ENCODE measurements at regions not wholly inside any gene's neighbourhood (a gene's known extent, or its start where the extent isn't known, plus 50 kb on each side); places are given as distances from the start of the nearest gene placed in this dataset.

DNA sequence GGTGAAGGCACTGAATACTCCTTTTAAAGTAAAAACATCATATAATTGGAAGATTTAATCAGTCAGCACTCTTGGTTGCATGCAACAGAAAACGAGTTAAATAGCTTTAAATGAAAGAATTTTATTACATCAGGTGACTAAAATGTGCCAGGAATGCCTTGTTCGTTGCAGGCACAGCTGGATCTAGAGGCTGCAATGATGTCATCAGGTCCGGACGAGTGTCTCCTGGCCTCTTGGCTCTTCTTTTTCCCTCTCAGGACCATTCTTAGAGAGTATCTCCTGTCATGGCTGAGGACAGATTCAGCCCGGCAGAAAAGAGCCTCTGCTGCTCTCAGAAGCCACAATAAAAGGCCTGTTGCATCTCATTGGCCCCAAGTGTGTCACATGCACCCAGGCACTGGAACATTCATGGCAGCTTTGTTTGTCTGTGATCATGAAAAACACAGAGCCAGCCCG lies 510.7 kb upstream of the SULF2 start (continued):
- TF ChIP-seq ATF7 (IDR thresholded peaks at IDR 0.05) (peak; percentile 81), ATF7 (CRISPR knock-in tag; IDR thresholded peaks at IDR 0.05) (no peak)

DNA sequence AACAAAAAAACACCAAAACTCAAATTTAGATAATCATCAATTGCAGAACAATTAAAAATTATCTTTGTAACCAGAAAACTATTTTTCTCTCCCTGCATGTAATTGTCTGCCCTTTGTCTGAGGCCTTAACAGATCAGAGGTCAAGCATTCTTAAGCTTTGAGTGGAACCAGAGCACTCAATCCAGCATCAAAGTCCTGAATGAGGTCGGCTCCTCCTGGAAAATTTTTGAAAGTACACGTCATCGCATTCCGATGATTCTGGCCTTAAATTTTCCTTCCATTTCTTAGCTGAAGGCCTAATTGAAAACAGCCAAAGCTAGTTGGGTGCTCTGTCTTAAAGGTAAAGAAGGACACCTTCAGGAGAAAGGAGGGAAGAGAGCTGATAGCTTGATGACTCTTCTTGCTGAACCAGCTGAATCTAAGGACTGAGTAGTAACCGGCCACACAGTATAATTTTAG lies 510.2 kb upstream of the SULF2 start:
- no TSS peak for BruUV-seq (replicated peaks)
- TF ChIP-seq, protein P1, sequence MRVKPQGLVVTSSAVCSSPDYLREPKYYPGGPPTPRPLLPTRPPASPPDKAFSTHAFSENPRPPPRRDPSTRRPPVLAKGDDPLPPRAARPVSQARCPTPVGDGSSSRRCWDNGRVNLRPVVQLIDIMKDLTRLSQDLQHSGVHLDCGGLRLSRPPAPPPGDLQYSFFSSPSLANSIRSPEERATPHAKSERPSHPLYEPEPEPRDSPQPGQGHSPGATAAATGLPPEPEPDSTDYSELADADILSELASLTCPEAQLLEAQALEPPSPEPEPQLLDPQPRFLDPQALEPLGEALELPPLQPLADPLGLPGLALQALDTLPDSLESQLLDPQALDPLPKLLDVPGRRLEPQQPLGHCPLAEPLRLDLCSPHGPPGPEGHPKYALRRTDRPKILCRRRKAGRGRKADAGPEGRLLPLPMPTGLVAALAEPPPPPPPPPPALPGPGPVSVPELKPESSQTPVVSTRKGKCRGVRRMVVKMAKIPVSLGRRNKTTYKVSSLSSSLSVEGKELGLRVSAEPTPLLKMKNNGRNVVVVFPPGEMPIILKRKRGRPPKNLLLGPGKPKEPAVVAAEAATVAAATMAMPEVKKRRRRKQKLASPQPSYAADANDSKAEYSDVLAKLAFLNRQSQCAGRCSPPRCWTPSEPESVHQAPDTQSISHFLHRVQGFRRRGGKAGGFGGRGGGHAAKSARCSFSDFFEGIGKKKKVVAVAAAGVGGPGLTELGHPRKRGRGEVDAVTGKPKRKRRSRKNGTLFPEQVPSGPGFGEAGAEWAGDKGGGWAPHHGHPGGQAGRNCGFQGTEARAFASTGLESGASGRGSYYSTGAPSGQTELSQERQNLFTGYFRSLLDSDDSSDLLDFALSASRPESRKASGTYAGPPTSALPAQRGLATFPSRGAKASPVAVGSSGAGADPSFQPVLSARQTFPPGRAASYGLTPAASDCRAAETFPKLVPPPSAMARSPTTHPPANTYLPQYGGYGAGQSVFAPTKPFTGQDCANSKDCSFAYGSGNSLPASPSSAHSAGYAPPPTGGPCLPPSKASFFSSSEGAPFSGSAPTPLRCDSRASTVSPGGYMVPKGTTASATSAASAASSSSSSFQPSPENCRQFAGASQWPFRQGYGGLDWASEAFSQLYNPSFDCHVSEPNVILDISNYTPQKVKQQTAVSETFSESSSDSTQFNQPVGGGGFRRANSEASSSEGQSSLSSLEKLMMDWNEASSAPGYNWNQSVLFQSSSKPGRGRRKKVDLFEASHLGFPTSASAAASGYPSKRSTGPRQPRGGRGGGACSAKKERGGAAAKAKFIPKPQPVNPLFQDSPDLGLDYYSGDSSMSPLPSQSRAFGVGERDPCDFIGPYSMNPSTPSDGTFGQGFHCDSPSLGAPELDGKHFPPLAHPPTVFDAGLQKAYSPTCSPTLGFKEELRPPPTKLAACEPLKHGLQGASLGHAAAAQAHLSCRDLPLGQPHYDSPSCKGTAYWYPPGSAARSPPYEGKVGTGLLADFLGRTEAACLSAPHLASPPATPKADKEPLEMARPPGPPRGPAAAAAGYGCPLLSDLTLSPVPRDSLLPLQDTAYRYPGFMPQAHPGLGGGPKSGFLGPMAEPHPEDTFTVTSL (CRISPR knock-in tag; IDR thresholded peaks at IDR 0.05; ENCODE audit: borderline replicate concordance): peak; percentile 29; the same call in 1 of the 2 replicates
- TF ChIP-seq SAP130 (CRISPR knock-in tag; IDR thresholded peaks at IDR 0.05; ENCODE audit: low read depth) (0 out of 2 replicates have a peak, but pooled peaks have one; percentile 9), NR2F6 (IDR thresholded peaks at IDR 0.05) (peak; percentile 75; the same call in 1 of the 2 replicates), NR2F6 (CRISPR knock-in tag; IDR thresholded peaks at IDR 0.05) (peak; percentile 83), ZSCAN20 (CRISPR knock-in tag; IDR thresholded peaks at IDR 0.05; ENCODE audit: borderline replicate concordance) (no peak), NR2F1 (CRISPR knock-in tag; IDR thresholded peaks at IDR 0.05) (peak; percentile 59 to 90), NFKBIZ (CRISPR knock-in tag; IDR thresholded peaks at IDR 0.05) (no peak), RCOR2 (CRISPR knock-in tag; IDR thresholded peaks at IDR 0.05) (no peak), CREM (IDR thresholded peaks at IDR 0.05) (no peak), CREM (CRISPR knock-in tag; IDR thresholded peaks at IDR 0.05) (no peak)
- TF ChIP-seq, protein P2, sequence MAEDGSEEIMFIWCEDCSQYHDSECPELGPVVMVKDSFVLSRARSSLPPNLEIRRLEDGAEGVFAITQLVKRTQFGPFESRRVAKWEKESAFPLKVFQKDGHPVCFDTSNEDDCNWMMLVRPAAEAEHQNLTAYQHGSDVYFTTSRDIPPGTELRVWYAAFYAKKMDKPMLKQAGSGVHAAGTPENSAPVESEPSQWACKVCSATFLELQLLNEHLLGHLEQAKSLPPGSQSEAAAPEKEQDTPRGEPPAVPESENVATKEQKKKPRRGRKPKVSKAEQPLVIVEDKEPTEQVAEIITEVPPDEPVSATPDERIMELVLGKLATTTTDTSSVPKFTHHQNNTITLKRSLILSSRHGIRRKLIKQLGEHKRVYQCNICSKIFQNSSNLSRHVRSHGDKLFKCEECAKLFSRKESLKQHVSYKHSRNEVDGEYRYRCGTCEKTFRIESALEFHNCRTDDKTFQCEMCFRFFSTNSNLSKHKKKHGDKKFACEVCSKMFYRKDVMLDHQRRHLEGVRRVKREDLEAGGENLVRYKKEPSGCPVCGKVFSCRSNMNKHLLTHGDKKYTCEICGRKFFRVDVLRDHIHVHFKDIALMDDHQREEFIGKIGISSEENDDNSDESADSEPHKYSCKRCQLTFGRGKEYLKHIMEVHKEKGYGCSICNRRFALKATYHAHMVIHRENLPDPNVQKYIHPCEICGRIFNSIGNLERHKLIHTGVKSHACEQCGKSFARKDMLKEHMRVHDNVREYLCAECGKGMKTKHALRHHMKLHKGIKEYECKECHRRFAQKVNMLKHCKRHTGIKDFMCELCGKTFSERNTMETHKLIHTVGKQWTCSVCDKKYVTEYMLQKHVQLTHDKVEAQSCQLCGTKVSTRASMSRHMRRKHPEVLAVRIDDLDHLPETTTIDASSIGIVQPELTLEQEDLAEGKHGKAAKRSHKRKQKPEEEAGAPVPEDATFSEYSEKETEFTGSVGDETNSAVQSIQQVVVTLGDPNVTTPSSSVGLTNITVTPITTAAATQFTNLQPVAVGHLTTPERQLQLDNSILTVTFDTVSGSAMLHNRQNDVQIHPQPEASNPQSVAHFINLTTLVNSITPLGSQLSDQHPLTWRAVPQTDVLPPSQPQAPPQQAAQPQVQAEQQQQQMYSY (CRISPR knock-in tag; IDR thresholded peaks at IDR 0.05): no peak
- TF ChIP-seq, protein P3, sequence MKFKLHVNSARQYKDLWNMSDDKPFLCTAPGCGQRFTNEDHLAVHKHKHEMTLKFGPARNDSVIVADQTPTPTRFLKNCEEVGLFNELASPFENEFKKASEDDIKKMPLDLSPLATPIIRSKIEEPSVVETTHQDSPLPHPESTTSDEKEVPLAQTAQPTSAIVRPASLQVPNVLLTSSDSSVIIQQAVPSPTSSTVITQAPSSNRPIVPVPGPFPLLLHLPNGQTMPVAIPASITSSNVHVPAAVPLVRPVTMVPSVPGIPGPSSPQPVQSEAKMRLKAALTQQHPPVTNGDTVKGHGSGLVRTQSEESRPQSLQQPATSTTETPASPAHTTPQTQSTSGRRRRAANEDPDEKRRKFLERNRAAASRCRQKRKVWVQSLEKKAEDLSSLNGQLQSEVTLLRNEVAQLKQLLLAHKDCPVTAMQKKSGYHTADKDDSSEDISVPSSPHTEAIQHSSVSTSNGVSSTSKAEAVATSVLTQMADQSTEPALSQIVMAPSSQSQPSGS (CRISPR knock-in tag; IDR thresholded peaks at IDR 0.05): peak; percentile 92

More for the DNA sequence above, 510.2 kb upstream of the SULF2 start:
- DNase-seq (ENCODE audit: low spot score): peak; percentile 94
- no peak overlapping the region for H3K9ac ChIP-seq (ENCODE audit: insufficient read depth, low read depth, low read length)
- no peak overlapping the region for H2AFZ ChIP-seq (ENCODE audit: low read length)
- H3K4me1 ChIP-seq (ENCODE audit: insufficient read depth, low read length): peaks cover 32% of the 10 kb centered on the region
- intact Hi-C loops (cut with micrococcal nuclease; ENCODE audit: unreplicated experiment) (no loop called here), in situ Hi-C loops (cut with HindIII; ENCODE audit: extremely low pct_ligation_motif_present, low pct_unique_long_range_greater_than_20kb) (no loop called here)
- no peaks in the 10 kb centered on the region; a peak in 1 of 5 replicates for H3K27me3 ChIP-seq (ENCODE audit: control insufficient read depth in 1 of 2, insufficient read depth in 2 of 2, low read length in 2 of 2)
- H3K79me2 ChIP-seq (ENCODE audit: insufficient read depth, low read length): no peaks in the 10 kb centered on the region
- H3K4me2 ChIP-seq (ENCODE audit: low read depth, low read length): peak overlapping the region; percentile 51
- POLR2A ChIA-PET: interaction anchor here (1.9 kb wide), 2 partner anchors 12 to 78 kb away, joined by 5 to 8 read pairs; no protein-coding TSS in a partner anchor
- no peaks in the 10 kb centered on the region for H4K20me1 ChIP-seq (ENCODE audit: insufficient read depth, low read length)
- H3K4me3 ChIP-seq (replicated peaks in 1 of 3; ENCODE audit: insufficient read depth in 1 of 3, low read depth in 2 of 3, low read length in 3 of 3): no peak overlapping the region
- peak; percentile 81 for ATAC-seq
- 4% methylated on average over 5 of the region's 5 CpGs for WGBS (ENCODE audit: low lambda C conversion rate)
- H3K9me3 ChIP-seq (ENCODE audit: low read length): no peaks in the 10 kb centered on the region
- CTCF ChIA-PET (ENCODE audit: low intra/inter-chr PET ratio, low total read pairs): interaction anchor here (0.6 kb wide), 1 partner anchor 388 kb away, joined by 3 read pairs; no protein-coding TSS in a partner anchor
- H3K36me3 ChIP-seq (replicated peaks in 1 of 2; ENCODE audit: control insufficient read depth in 1 of 2, insufficient read depth in 2 of 2, low read length in 2 of 2): no peaks in the 10 kb centered on the region
- peak; percentile 87 for FAIRE-seq
- H3K27ac ChIP-seq (ENCODE audit: extremely low read length, insufficient read depth, low read length): no peak overlapping the region
